B cell (primary cell): ENCODE measurements at regions not wholly inside any gene's neighbourhood (a gene's known extent, or its start where the extent isn't known, plus 50 kb on each side); places are given as distances from the start of the nearest gene placed in this dataset.

Experiments
- ATAC-seq: fragments of 200-7000 bp; cut with Tn5 transposase; one replicate; pipeline ENCODE4 v1.10.0; 2021; ENCODE audit warnings: low read depth, mild to moderate bottlenecking, moderate number of reproducible peaks, moderate library complexity
- CTCF ChIA-PET: fragments of 350-600 bp; sonication (Branson Sonifier 250); formaldehyde crosslinking; loops from one replicate; lab custom pipeline; 2021; ENCODE audit warnings: antibody characterized with exemption, inconsistent platforms; lab: Charles Lee
- POLR2A ChIA-PET: fragments of 350-600 bp; sonication (Branson Sonifier 250); formaldehyde crosslinking; loops from one replicate; lab custom pipeline; 2021; ENCODE audit warnings: antibody characterized with exemption; lab: Charles Lee
- DNase-seq: peaks from one replicate; pipeline ENCODE4 v3.0.0; 2013
- H2AFZ ChIP-seq: 2 replicates; pipeline ENCODE4 v1.6.1; 2012; ENCODE audit warnings: mild to moderate bottlenecking, low read depth, low read length; ENCODE audit not compliant: insufficient read depth, poor library complexity, severe bottlenecking
- H3K27ac ChIP-seq, 2 donors: 1 replicate in 1 of 2; 2 replicates in 1 of 2; pipeline ENCODE4 v1.5.1; 2012 to 2013; ENCODE audit warnings: low read length in 2 of 2, mild to moderate bottlenecking in 2 of 2, moderate library complexity in 1 of 2
- H3K27me3 ChIP-seq, 4 experiments: fragments of 200-600 bp in 1 of 4; sonication (generic) in 1 of 4; replicated peaks in 1 of 4; 1 replicate in 2 of 4; 2 replicates in 2 of 4; pipeline versions ENCODE4 v1.6.1 to v1.7.0; 2013 to 2016; ENCODE audit warnings: low read length in 3 of 4, mild to moderate bottlenecking in 2 of 4, mixed read lengths in 1 of 4, moderate library complexity in 1 of 4; ENCODE audit not compliant: insufficient read depth in 4 of 4, control insufficient read depth in 3 of 4; ENCODE audit errors: control extremely low read depth in 1 of 4
- H3K36me3 ChIP-seq, 2 experiments: replicated peaks in 1 of 2; 1 replicate in 1 of 2; 2 replicates in 1 of 2; pipeline versions ENCODE4 v1.6.1 to v1.7.1; 2013; ENCODE audit warnings: low read length in 1 of 2; ENCODE audit not compliant: insufficient read depth in 2 of 2, control insufficient read depth in 1 of 2; ENCODE audit errors: control extremely low read depth in 1 of 2, extremely low read depth in 1 of 2
- H3K4me1 ChIP-seq, 2 donors: fragments of 200-600 bp in 1 of 2; sonication (generic) in 1 of 2; 1 replicate in 1 of 2; 2 replicates in 1 of 2; pipeline versions ENCODE4 v1.5.1 to v1.6.1; 2013 to 2017; ENCODE audit warnings: low read length in 2 of 2; ENCODE audit not compliant: control insufficient read depth in 2 of 2, insufficient read depth in 2 of 2
- H3K4me2 ChIP-seq: replicated peaks from 2 replicates; pipeline ENCODE3; 2012; ENCODE audit warnings: mild to moderate bottlenecking, low read depth, low read length; ENCODE audit not compliant: poor library complexity, severe bottlenecking
- H3K4me3 ChIP-seq, 5 experiments: fragments of 200-600 bp in 1 of 5; sonication (generic) in 1 of 5; 1 replicate in 3 of 5; 2 replicates in 2 of 5; pipeline versions ENCODE4 v1.5.1 to v1.7.0; 2011 to 2016; ENCODE audit warnings: low read length in 4 of 5, mild to moderate bottlenecking in 4 of 5, low read depth in 2 of 5, control low read depth in 1 of 5, moderate library complexity in 1 of 5; ENCODE audit not compliant: insufficient read depth in 1 of 5; ENCODE audit errors: control extremely low read depth in 1 of 5, extremely low read depth in 1 of 5
- H3K79me2 ChIP-seq: fragments of 200-600 bp; sonication (generic); one replicate; pipeline ENCODE4 v1.6.0; 2016; ENCODE audit warnings: low read length; ENCODE audit not compliant: control insufficient read depth, insufficient read depth
- H3K9ac ChIP-seq: fragments of 200-600 bp; sonication (generic); 2 replicates; pipeline ENCODE4 v1.6.1; 2017; ENCODE audit warnings: mild to moderate bottlenecking, low read length, moderate library complexity
- H3K9me3 ChIP-seq, 3 donors: one replicate each; pipeline versions ENCODE4 v1.6.1 to v1.7.1; 2013; ENCODE audit warnings: low read length in 2 of 3; ENCODE audit not compliant: control insufficient read depth in 2 of 3, insufficient read depth in 1 of 3; ENCODE audit errors: control extremely low read depth in 1 of 3
- H4K20me1 ChIP-seq: 2 replicates; pipeline ENCODE4 v1.6.0; 2012; ENCODE audit warnings: mild to moderate bottlenecking, low read length; ENCODE audit not compliant: insufficient read depth, control insufficient read depth, poor library complexity, severe bottlenecking
- H3K27ac Mint-ChIP-seq: one replicate; pipeline ENCODE4 v1.8.0; 2021; ENCODE audit warnings: mixed read lengths
- H3K27me3 Mint-ChIP-seq: one replicate; pipeline ENCODE4 v1.8.0; 2021; ENCODE audit warnings: mixed read lengths
- H3K4me1 Mint-ChIP-seq: one replicate; pipeline ENCODE4 v1.8.0; 2021; ENCODE audit warnings: mixed read lengths
- H3K4me3 Mint-ChIP-seq: one replicate; pipeline ENCODE4 v1.8.0; 2021; ENCODE audit warnings: mixed read lengths
- H3K9me3 Mint-ChIP-seq: one replicate; pipeline ENCODE4 v1.8.0; 2022; ENCODE audit warnings: mixed read lengths; ENCODE audit not compliant: insufficient read depth
- CTCF ChIP-seq: fragments of 200-600 bp; IDR thresholded peaks from one replicate; pipeline ENCODE4 v1.8.0; 2022; ENCODE audit warnings: antibody characterized with exemption, mild to moderate bottlenecking
- EZH2 ChIP-seq: IDR thresholded peaks from 2 replicates; pipeline ENCODE4 v1.6.1; 2012; ENCODE audit warnings: borderline replicate concordance, low read depth, mild to moderate bottlenecking, moderate library complexity, low read length; ENCODE audit not compliant: insufficient read depth, poor library complexity, severe bottlenecking
- WGBS: methylation state at CpG from one replicate; pipeline ENCODE4 v1.1.5; 2013; ENCODE audit warnings: missing lambda C conversion rate; ENCODE audit not compliant: insufficient coverage; 5-methylcytosine and 5-hydroxymethylcytosine counted together
- intact Hi-C: fragments of 100-400 bp; cut with micrococcal nuclease; formaldehyde crosslinking; loops from one replicate; pipeline ENCODE4 v1.10.0; 2022

DNA sequence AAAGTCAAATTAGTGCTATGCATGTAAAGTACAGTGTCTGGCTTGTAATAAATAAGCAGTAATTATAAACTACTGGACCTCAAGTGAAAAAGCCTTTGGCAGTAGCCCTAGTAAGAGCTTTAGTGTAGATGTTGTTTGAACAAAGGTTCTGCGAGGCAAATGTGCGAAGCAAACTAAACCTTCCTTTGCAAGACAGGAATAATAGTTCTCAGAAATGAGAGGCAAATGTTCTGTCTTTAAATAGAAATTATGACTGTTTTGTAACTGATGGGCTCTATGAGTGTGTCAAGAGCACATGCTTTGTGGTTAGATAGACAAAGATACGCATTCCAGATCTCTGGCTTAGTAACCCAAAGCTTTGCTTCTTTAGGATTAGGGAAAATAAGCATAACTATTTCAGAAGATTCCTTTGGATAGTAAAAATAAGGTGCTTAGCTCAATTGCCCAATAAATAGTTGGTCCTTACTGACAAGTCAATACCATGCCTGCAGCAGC lies 169.2 kb upstream of the CDC14C start:
- POLR2A ChIA-PET = no interaction called here
- CTCF ChIA-PET = no interaction called here
- no peaks in the 10 kb centered on the region for H3K79me2 ChIP-seq
- no peaks in the 10 kb centered on the region for H3K4me1 ChIP-seq
- DNase-seq (no peak), ATAC-seq (no peak)
- H3K4me3 ChIP-seq = no peak overlapping the region
- H3K27ac ChIP-seq = no peak overlapping the region
- Mint-ChIP-seq H3K4me1 (no peaks in the 10 kb centered on the region), H3K9me3 (peaks cover 10% of the 10 kb centered on the region), H3K4me3 (no peak overlapping the region), H3K27me3 (no peaks in the 10 kb centered on the region), H3K27ac (no peak overlapping the region)
- no peak overlapping the region for H3K4me2 ChIP-seq
- H3K9me3 ChIP-seq = no peaks in the 10 kb centered on the region
- H3K27me3 ChIP-seq = no peaks in the 10 kb centered on the region
- intact Hi-C loops = no loop called here
- H2AFZ ChIP-seq = no peak overlapping the region
- no CpG with 5 or more reads among the region's 3 CpGs for WGBS
- no peak overlapping the region for H3K9ac ChIP-seq
- TF ChIP-seq EZH2 = no peak
- TF ChIP-seq CTCF = no peak
- H4K20me1 ChIP-seq = no peaks in the 10 kb centered on the region
- no peaks in the 10 kb centered on the region for H3K36me3 ChIP-seq

DNA sequence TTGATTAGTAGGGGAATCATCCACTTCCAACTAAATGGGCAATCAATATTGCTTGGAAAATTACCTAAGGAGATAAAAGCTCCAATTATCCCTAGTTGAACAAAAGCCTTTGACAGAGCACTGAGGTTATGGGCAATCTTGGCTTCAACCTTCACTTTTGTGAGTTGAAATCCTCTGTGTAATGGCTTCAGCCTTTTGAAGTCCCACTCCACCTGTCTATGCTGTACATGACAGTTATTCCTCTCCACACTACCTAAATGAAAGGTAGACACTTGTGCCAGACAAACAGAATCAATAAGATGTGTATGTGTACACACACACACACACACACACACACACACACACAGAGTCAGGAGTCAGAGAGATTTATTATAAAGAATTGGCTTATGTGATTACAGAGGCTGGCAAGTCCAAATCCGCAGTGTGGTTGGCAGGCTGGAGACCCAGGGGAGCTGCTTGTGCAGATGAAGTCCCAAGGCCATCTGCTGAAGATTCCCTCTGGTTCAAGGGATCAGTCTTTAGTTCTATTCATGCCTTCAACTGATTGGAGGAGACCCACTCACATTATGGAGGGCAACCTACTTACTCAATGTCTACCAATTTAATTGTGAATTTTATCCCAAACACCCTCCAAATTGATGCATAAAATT lies 164.8 kb upstream of the CDC14C start:
- no peak overlapping the region for H3K27ac Mint-ChIP-seq
- DNase-seq (no peak), ATAC-seq (no peak)
- H3K4me3 Mint-ChIP-seq = no peak overlapping the region
- H3K4me3 ChIP-seq = no peak overlapping the region
- H3K27me3 ChIP-seq = no peaks in the 10 kb centered on the region
- TF ChIP-seq EZH2 (no peak), CTCF (no peak)
- no peaks in the 10 kb centered on the region for H3K79me2 ChIP-seq
- intact Hi-C loops = no loop called here
- no peak overlapping the region for H3K27ac ChIP-seq
- ChIA-PET CTCF (no interaction called here), POLR2A (no interaction called here)
- H3K4me2 ChIP-seq = no peak overlapping the region
- peaks cover 0 to 3% (median 0%) of the 10 kb centered on the region in 3 donors for H3K9me3 ChIP-seq
- WGBS = 56% methylated on average over 1 of the region's 1 CpG
- H3K4me1 Mint-ChIP-seq = no peaks in the 10 kb centered on the region
- no peak overlapping the region for H3K9ac ChIP-seq
- H3K4me1 ChIP-seq = no peaks in the 10 kb centered on the region
- peaks cover 8% of the 10 kb centered on the region for H3K9me3 Mint-ChIP-seq
- no peak overlapping the region for H2AFZ ChIP-seq
- H3K36me3 ChIP-seq = no peaks in the 10 kb centered on the region
- H3K27me3 Mint-ChIP-seq = no peaks in the 10 kb centered on the region
- no peaks in the 10 kb centered on the region for H4K20me1 ChIP-seq
